ENCODE measurements at regions not wholly inside any gene's neighbourhood (a gene's known extent, or its start where the extent isn't known, plus 50 kb on each side); places are given as distances from the start of the nearest gene placed in this dataset.

GRCh38 chr16:50967827-50968612 lies 183.1 kb downstream of the SALL1 start:
- TF ChIP-seq, protein P1, sequence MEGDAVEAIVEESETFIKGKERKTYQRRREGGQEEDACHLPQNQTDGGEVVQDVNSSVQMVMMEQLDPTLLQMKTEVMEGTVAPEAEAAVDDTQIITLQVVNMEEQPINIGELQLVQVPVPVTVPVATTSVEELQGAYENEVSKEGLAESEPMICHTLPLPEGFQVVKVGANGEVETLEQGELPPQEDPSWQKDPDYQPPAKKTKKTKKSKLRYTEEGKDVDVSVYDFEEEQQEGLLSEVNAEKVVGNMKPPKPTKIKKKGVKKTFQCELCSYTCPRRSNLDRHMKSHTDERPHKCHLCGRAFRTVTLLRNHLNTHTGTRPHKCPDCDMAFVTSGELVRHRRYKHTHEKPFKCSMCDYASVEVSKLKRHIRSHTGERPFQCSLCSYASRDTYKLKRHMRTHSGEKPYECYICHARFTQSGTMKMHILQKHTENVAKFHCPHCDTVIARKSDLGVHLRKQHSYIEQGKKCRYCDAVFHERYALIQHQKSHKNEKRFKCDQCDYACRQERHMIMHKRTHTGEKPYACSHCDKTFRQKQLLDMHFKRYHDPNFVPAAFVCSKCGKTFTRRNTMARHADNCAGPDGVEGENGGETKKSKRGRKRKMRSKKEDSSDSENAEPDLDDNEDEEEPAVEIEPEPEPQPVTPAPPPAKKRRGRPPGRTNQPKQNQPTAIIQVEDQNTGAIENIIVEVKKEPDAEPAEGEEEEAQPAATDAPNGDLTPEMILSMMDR (IDR thresholded peaks at IDR 0.05; ENCODE audit: unreplicated experiment), result no peak
- CTCF ChIA-PET, result no interaction called here
- Mint-ChIP-seq H3K27ac (ENCODE audit: unreplicated experiment) (no peak overlapping the region), H3K27me3 (ENCODE audit: unreplicated experiment) (peaks cover 86% of the 10 kb centered on the region), H3K4me3 (ENCODE audit: low read depth, unreplicated experiment) (no peak overlapping the region), H3K36me3 (ENCODE audit: insufficient read depth, unreplicated experiment) (no peaks in the 10 kb centered on the region), H3K9me3 (ENCODE audit: low read depth, unreplicated experiment) (no peaks in the 10 kb centered on the region), H3K4me1 (ENCODE audit: low read depth, unreplicated experiment) (no peaks in the 10 kb centered on the region)
- intact Hi-C loops (cut with micrococcal nuclease; ENCODE audit: unreplicated experiment), result no loop called here
- no TSS peak for BruUV-seq (replicated peaks)
- DNase-seq, result no peak

DNA sequence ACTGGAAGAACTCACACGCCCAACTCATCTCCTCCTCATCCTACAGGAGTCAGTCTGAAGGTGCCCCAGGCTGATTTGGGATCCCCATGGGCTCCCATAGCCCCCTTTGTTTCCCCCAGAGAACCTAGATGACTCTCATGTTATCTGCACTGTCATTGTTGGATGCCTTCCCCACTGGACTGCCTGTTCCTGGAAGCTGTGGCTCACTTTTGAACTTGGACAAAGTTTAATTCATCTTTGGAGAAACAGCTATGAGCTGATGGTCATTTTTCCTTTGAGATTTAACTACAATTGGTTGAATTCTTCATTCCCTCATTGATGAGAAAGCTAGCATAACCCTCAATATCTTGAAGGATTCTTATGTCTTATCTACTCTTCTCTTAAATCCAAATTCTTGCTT lies 186.6 kb downstream of the SALL1 start:
- TF ChIP-seq, protein P1 (IDR thresholded peaks at IDR 0.05; ENCODE audit: unreplicated experiment), result no peak
- Mint-ChIP-seq H3K4me1 (ENCODE audit: low read depth, unreplicated experiment) (no peaks in the 10 kb centered on the region), H3K36me3 (ENCODE audit: insufficient read depth, unreplicated experiment) (no peaks in the 10 kb centered on the region), H3K27ac (ENCODE audit: unreplicated experiment) (no peak overlapping the region), H3K27me3 (ENCODE audit: unreplicated experiment) (peaks cover 79% of the 10 kb centered on the region), H3K4me3 (ENCODE audit: low read depth, unreplicated experiment) (no peak overlapping the region), H3K9me3 (ENCODE audit: low read depth, unreplicated experiment) (no peaks in the 10 kb centered on the region)
- CTCF ChIA-PET, result no interaction called here
- no TSS peak for BruUV-seq (replicated peaks)
- DNase-seq, result no peak
- intact Hi-C loops (cut with micrococcal nuclease; ENCODE audit: unreplicated experiment), result no loop called here

GRCh38 chr16:50961952-50962351 lies 189.1 kb downstream of the SALL1 start:
- Mint-ChIP-seq H3K36me3 (ENCODE audit: insufficient read depth, unreplicated experiment) (no peaks in the 10 kb centered on the region), H3K4me3 (ENCODE audit: low read depth, unreplicated experiment) (no peak overlapping the region), H3K27ac (ENCODE audit: unreplicated experiment) (no peak overlapping the region), H3K9me3 (ENCODE audit: low read depth, unreplicated experiment) (no peaks in the 10 kb centered on the region), H3K4me1 (ENCODE audit: low read depth, unreplicated experiment) (no peaks in the 10 kb centered on the region), H3K27me3 (ENCODE audit: unreplicated experiment) (peaks cover 76% of the 10 kb centered on the region)
- intact Hi-C loops (cut with micrococcal nuclease; ENCODE audit: unreplicated experiment), result no loop called here
- DNase-seq, result no peak
- TF ChIP-seq, protein P1 (IDR thresholded peaks at IDR 0.05; ENCODE audit: unreplicated experiment), result no peak
- BruUV-seq (replicated peaks), result no TSS peak
- CTCF ChIA-PET, result interaction anchor here (0.6 to 0.7 kb wide), 2 partner anchors 40 to 659 kb away, joined by 3 to 4 read pairs; no protein-coding TSS in a partner anchor

DNA sequence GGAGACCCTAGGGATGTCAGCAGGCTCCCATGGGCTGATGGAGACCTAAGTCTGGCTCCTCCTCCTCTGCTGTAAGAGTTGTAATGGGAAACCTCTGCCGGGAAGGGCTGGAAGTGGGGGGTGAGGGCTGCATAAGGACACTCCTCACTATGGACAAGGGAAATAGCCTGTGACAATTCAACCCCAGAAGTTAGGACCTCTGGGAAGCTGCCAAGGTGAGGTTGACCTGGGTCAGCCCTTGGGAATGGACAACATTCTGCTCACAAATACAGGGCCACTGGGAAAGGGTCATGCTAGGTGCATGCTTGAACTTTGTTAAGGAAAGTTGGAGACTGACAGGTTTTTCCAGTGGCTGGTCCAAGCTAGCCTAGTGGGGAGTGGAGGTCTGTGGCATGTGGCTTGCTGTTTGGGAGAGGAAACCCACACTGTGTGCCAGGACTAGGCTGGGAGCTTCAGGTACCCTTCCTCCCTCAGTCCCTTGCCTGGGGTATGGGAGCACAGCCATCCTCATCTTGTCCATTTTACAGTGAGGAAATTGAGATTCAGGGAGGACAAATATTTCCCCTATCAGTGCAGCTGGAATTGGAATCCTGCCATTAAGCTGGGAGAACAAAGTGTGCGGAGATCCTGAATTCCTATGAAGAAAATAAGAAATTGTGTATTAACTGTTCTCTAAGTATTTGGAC lies 190.4 kb downstream of the SALL1 start:
- no TSS peak for BruUV-seq (replicated peaks)
- H3K36me3 Mint-ChIP-seq (ENCODE audit: insufficient read depth, unreplicated experiment), result no peaks in the 10 kb centered on the region
- TF ChIP-seq, protein P1 (IDR thresholded peaks at IDR 0.05; ENCODE audit: unreplicated experiment), result no peak
- no peak overlapping the region for H3K4me3 Mint-ChIP-seq (ENCODE audit: low read depth, unreplicated experiment)
- H3K27ac Mint-ChIP-seq (ENCODE audit: unreplicated experiment), result no peak overlapping the region
- no peaks in the 10 kb centered on the region for H3K4me1 Mint-ChIP-seq (ENCODE audit: low read depth, unreplicated experiment)
- peaks cover 74% of the 10 kb centered on the region for H3K27me3 Mint-ChIP-seq (ENCODE audit: unreplicated experiment)
- DNase-seq, result no peak
- CTCF ChIA-PET, result no interaction called here
- intact Hi-C loops (cut with micrococcal nuclease; ENCODE audit: unreplicated experiment), result no loop called here
- H3K9me3 Mint-ChIP-seq (ENCODE audit: low read depth, unreplicated experiment), result no peaks in the 10 kb centered on the region
